Activated CD8-positive, alpha-beta T cell treated with anti-CD3 and anti-CD28 coated beads for 36 hours (primary cell): ENCODE measurements at regions not wholly inside any gene's neighbourhood (a gene's known extent, or its start where the extent isn't known, plus 50 kb on each side); places are given as distances from the start of the nearest gene placed in this dataset.

ENCODE experiments used
- ATAC-seq: fragments of 200-7000 bp; cut with Tn5 transposase; one replicate; pipeline ENCODE4 v1.10.0; 2021; ENCODE audit warnings: mild to moderate bottlenecking, moderate library complexity
- CTCF ChIA-PET: fragments of 350-600 bp; sonication (Branson Sonifier 250); formaldehyde crosslinking; loops from one replicate; lab custom pipeline; 2021; ENCODE audit warnings: antibody characterized with exemption; lab: Charles Lee
- POLR2A ChIA-PET: fragments of 350-600 bp; sonication (Branson Sonifier 250); formaldehyde crosslinking; loops from one replicate; lab custom pipeline; 2021; ENCODE audit warnings: antibody characterized with exemption; lab: Charles Lee
- DNase-seq: peaks from one replicate; pipeline ENCODE4 v3.0.0-alpha.2; 2020
- H3K27ac Mint-ChIP-seq: one replicate; pipeline ENCODE4 v1.8.0; 2021; ENCODE audit warnings: mild to moderate bottlenecking, mixed read lengths
- H3K27me3 Mint-ChIP-seq: one replicate; pipeline ENCODE4 v1.8.0; 2021; ENCODE audit warnings: mixed read lengths
- H3K36me3 Mint-ChIP-seq: one replicate; pipeline ENCODE4 v1.8.0; 2021; ENCODE audit warnings: low read depth, mixed read lengths
- H3K4me1 Mint-ChIP-seq: one replicate; pipeline ENCODE4 v1.8.0; 2021; ENCODE audit warnings: low read depth, mixed read lengths
- H3K4me3 Mint-ChIP-seq: one replicate; pipeline ENCODE4 v1.8.0; 2021; ENCODE audit warnings: mild to moderate bottlenecking, moderate library complexity, mixed read lengths
- H3K9me3 Mint-ChIP-seq: one replicate; pipeline ENCODE4 v1.8.0; 2021; ENCODE audit warnings: mixed read lengths
- CTCF ChIP-seq: fragments of 200-600 bp; IDR thresholded peaks from one replicate; pipeline ENCODE4 v1.8.0; 2022; ENCODE audit warnings: antibody characterized with exemption, mild to moderate bottlenecking
- intact Hi-C: fragments of 100-400 bp; cut with micrococcal nuclease; formaldehyde crosslinking; loops from one replicate; pipeline ENCODE4 v1.10.0; 2022

- H3K27me3 Mint-ChIP-seq, result peaks cover 4% of the 10 kb centered on the region
- H3K36me3 Mint-ChIP-seq, result no peaks in the 10 kb centered on the region
- intact Hi-C loops, result no loop called here
- no peak overlapping the region for H3K4me3 Mint-ChIP-seq
- TF ChIP-seq CTCF, result no peak
- CTCF ChIA-PET, result interaction anchor here (0.7 kb wide), 1 partner anchor 11 kb away, joined by 3 read pairs; no protein-coding TSS in a partner anchor
- no peak overlapping the region for H3K27ac Mint-ChIP-seq
- no peak for DNase-seq
- no peak for ATAC-seq
- no peaks in the 10 kb centered on the region for H3K4me1 Mint-ChIP-seq
- POLR2A ChIA-PET, result no interaction called here
- no peaks in the 10 kb centered on the region for H3K9me3 Mint-ChIP-seq
These were observed 232.1 kb downstream of the ENC1 start for GRCh38 chr5:74408150-74409043.

GRCh38 chr5:74407701-74408100 lies 232.8 kb downstream of the ENC1 start:
- no peak overlapping the region for H3K4me3 Mint-ChIP-seq
- POLR2A ChIA-PET, result interaction anchor here (0.6 kb wide), 1 partner anchor 355 kb away, joined by 3 read pairs; no protein-coding TSS in a partner anchor
- TF ChIP-seq CTCF, result no peak
- CTCF ChIA-PET, result no interaction called here
- H3K27ac Mint-ChIP-seq, result no peak overlapping the region
- peaks cover 4% of the 10 kb centered on the region for H3K4me1 Mint-ChIP-seq
- peaks cover 4% of the 10 kb centered on the region for H3K27me3 Mint-ChIP-seq
- ATAC-seq (no peak), DNase-seq (no peak)
- H3K9me3 Mint-ChIP-seq, result no peaks in the 10 kb centered on the region
- no peaks in the 10 kb centered on the region for H3K36me3 Mint-ChIP-seq
- intact Hi-C loops, result no loop called here

GRCh38 chr5:74406844-74407243 lies 233.7 kb downstream of the ENC1 start:
- H3K9me3 Mint-ChIP-seq, result no peaks in the 10 kb centered on the region
- intact Hi-C loops, result no loop called here
- H3K36me3 Mint-ChIP-seq, result no peaks in the 10 kb centered on the region
- peaks cover 4% of the 10 kb centered on the region for H3K27me3 Mint-ChIP-seq
- H3K4me1 Mint-ChIP-seq, result peaks cover 5% of the 10 kb centered on the region
- no peak for TF ChIP-seq CTCF
- DNase-seq (no peak), ATAC-seq (no peak)
- no peak overlapping the region for H3K4me3 Mint-ChIP-seq
- no peak overlapping the region for H3K27ac Mint-ChIP-seq
- CTCF ChIA-PET, result no interaction called here
- POLR2A ChIA-PET, result no interaction called here

GRCh38 chr5:74405593-74405992 lies 234.9 kb downstream of the ENC1 start:
- Mint-ChIP-seq H3K4me1 (peaks cover 5% of the 10 kb centered on the region), H3K4me3 (no peak overlapping the region), H3K27me3 (peaks cover 3% of the 10 kb centered on the region), H3K27ac (no peak overlapping the region), H3K36me3 (no peaks in the 10 kb centered on the region), H3K9me3 (no peaks in the 10 kb centered on the region)
- POLR2A ChIA-PET, result no interaction called here
- CTCF ChIA-PET, result interaction anchor here (0.9 kb wide), 1 partner anchor 25 kb away, joined by 4 read pairs; no protein-coding TSS in a partner anchor
- no peak for TF ChIP-seq CTCF
- DNase-seq (no peak), ATAC-seq (no peak)
- intact Hi-C loops, result no loop called here
